RWPE2 (cell line): ENCODE measurements at regions not wholly inside any gene's neighbourhood (a gene's known extent, or its start where the extent isn't known, plus 50 kb on each side); places are given as distances from the start of the nearest gene placed in this dataset.

Experiments
- ATAC-seq: fragments of 200-7000 bp; cut with Tn5 transposase; 3 replicates; pipeline ENCODE4 v1.9.1; 2021; ENCODE audit warnings: low read depth
- DNase-seq: peaks from one replicate; pipeline ENCODE4 v3.0.0-alpha.2; 2020; ENCODE audit warnings: low spot score
- H3K27ac ChIP-seq: fragments of 450-650 bp; 2 replicates; pipeline ENCODE4 v1.5.1; 2017; ENCODE audit warnings: mild to moderate bottlenecking; ENCODE audit not compliant: poor library complexity, severe bottlenecking
- H3K27me3 ChIP-seq: fragments of 250-450 bp; sonication (Bioruptor Pico); 2 replicates; pipeline ENCODE4 v1.5.1; 2021; ENCODE audit warnings: mild to moderate bottlenecking, moderate library complexity; ENCODE audit not compliant: insufficient read depth, poor library complexity, severe bottlenecking
- H3K36me3 ChIP-seq: fragments of 250-450 bp; sonication (Bioruptor Pico); 2 replicates; pipeline ENCODE4 v1.5.1; 2020; ENCODE audit warnings: low read depth, mild to moderate bottlenecking, moderate library complexity
- H3K4me1 ChIP-seq: fragments of 250-450 bp; sonication (Bioruptor Pico); 2 replicates; pipeline ENCODE4 v1.5.1; 2021; ENCODE audit warnings: mild to moderate bottlenecking, moderate library complexity; ENCODE audit not compliant: insufficient read depth, poor library complexity, severe bottlenecking
- H3K4me3 ChIP-seq: fragments of 250-450 bp; sonication (Bioruptor Pico); 2 replicates; pipeline ENCODE4 v1.5.1; 2021; ENCODE audit warnings: mild to moderate bottlenecking, moderate library complexity; ENCODE audit not compliant: severe bottlenecking
- H3K9me3 ChIP-seq: fragments of 250-450 bp; sonication (Bioruptor Pico); 2 replicates; pipeline ENCODE4 v1.5.1; 2021; ENCODE audit warnings: mild to moderate bottlenecking, moderate library complexity; ENCODE audit not compliant: severe bottlenecking
- CTCF ChIP-seq: fragments of 450-650 bp; IDR thresholded peaks from one replicate; pipeline ENCODE4 v1.5.1; 2017; ENCODE audit warnings: mild to moderate bottlenecking, moderate library complexity; ENCODE audit not compliant: poor library complexity, severe bottlenecking

GRCh38 chr3:22982981-22983587 is 220.0 kb upstream of the UBE2E2 start:
- ATAC-seq (peak; percentile 35; the same call in 1 of the 3 replicates), DNase-seq (no peak)
- peaks cover 5% of the 10 kb centered on the region for H3K27me3 ChIP-seq
- no peak overlapping the region for H3K27ac ChIP-seq
- H3K4me1 ChIP-seq: no peaks in the 10 kb centered on the region
- H3K36me3 ChIP-seq: no peaks in the 10 kb centered on the region
- TF ChIP-seq CTCF: no peak
- H3K4me3 ChIP-seq: no peak overlapping the region
- no peaks in the 10 kb centered on the region for H3K9me3 ChIP-seq

GRCh38 chr3:22986958-22987357 is 216.2 kb upstream of the UBE2E2 start:
- no peak overlapping the region for H3K4me3 ChIP-seq
- H3K9me3 ChIP-seq: no peaks in the 10 kb centered on the region
- no peak for ATAC-seq
- no peak for DNase-seq
- no peaks in the 10 kb centered on the region for H3K36me3 ChIP-seq
- H3K4me1 ChIP-seq: no peaks in the 10 kb centered on the region
- no peak overlapping the region for H3K27ac ChIP-seq
- peaks cover 5% of the 10 kb centered on the region for H3K27me3 ChIP-seq
- no peak for TF ChIP-seq CTCF

- ATAC-seq (no peak), DNase-seq (no peak)
- H3K36me3 ChIP-seq: no peaks in the 10 kb centered on the region
- no peaks in the 10 kb centered on the region for H3K27me3 ChIP-seq
- no peak for TF ChIP-seq CTCF
- H3K4me3 ChIP-seq: no peak overlapping the region
- no peak overlapping the region for H3K27ac ChIP-seq
- H3K9me3 ChIP-seq: no peaks in the 10 kb centered on the region
- H3K4me1 ChIP-seq: no peaks in the 10 kb centered on the region
Measured at GRCh38 chr3:22988566-22988965, 214.6 kb upstream of the UBE2E2 start.

- TF ChIP-seq CTCF: no peak
- no peak overlapping the region for H3K27ac ChIP-seq
- no peaks in the 10 kb centered on the region for H3K9me3 ChIP-seq
- H3K4me3 ChIP-seq: no peak overlapping the region
- no peaks in the 10 kb centered on the region for H3K36me3 ChIP-seq
- H3K4me1 ChIP-seq: no peaks in the 10 kb centered on the region
- DNase-seq: no peak
- no peaks in the 10 kb centered on the region for H3K27me3 ChIP-seq
- ATAC-seq: no peak
Measured at GRCh38 chr3:22989716-22990115, 213.4 kb upstream of the UBE2E2 start.

- no peak for ATAC-seq
- H3K27ac ChIP-seq: no peak overlapping the region
- H3K4me3 ChIP-seq: no peak overlapping the region
- H3K9me3 ChIP-seq: no peaks in the 10 kb centered on the region
- no peaks in the 10 kb centered on the region for H3K4me1 ChIP-seq
- H3K27me3 ChIP-seq: no peaks in the 10 kb centered on the region
- no peak for TF ChIP-seq CTCF
- no peaks in the 10 kb centered on the region for H3K36me3 ChIP-seq
- DNase-seq: no peak
Measured at GRCh38 chr3:22990291-22991200, 212.6 kb upstream of the UBE2E2 start.
